WTC11 (cell line): ENCODE measurements at regions not wholly inside any gene's neighbourhood (a gene's known extent, or its start where the extent isn't known, plus 50 kb on each side); places are given as distances from the start of the nearest gene placed in this dataset.

Experiments used
- ATAC-seq: fragments of 200-7000 bp; cut with Tn5 transposase; 2 replicates; pipeline ENCODE4 v1.10.0; 2021; ENCODE audit warnings: mild to moderate bottlenecking, moderate library complexity
- CTCF ChIA-PET: fragments of 300-600 bp; sonication (Branson Sonifier 250); formaldehyde crosslinking; loops from one replicate; lab custom pipeline; 2021; ENCODE audit warnings: antibody characterized with exemption; lab: Charles Lee
- POLR2A ChIA-PET: fragments of 350-600 bp; sonication (Branson Sonifier 250); formaldehyde crosslinking; loops from one replicate; lab custom pipeline; 2021; ENCODE audit warnings: antibody characterized with exemption; lab: Charles Lee
- DNase-seq: peaks from one replicate; pipeline ENCODE4 v3.0.0; 2021; ENCODE audit warnings: low spot score
- H3K27ac Mint-ChIP-seq: 2 replicates; pipeline ENCODE4 v1.8.0; 2021; ENCODE audit warnings: mixed read lengths
- H3K27me3 Mint-ChIP-seq: 2 replicates; pipeline ENCODE4 v1.8.0; 2021; ENCODE audit warnings: low read depth, mild to moderate bottlenecking, moderate library complexity, mixed read lengths
- H3K36me3 Mint-ChIP-seq: 2 replicates; pipeline ENCODE4 v1.8.0; 2021; ENCODE audit warnings: mixed read lengths
- H3K4me1 Mint-ChIP-seq: 2 replicates; pipeline ENCODE4 v1.8.0; 2022; ENCODE audit warnings: mixed read lengths
- H3K4me3 Mint-ChIP-seq: 2 replicates; pipeline ENCODE4 v1.8.0; 2021; ENCODE audit warnings: mild to moderate bottlenecking, moderate library complexity, mixed read lengths
- H3K9me3 Mint-ChIP-seq: 2 replicates; pipeline ENCODE4 v1.8.0; 2021; ENCODE audit warnings: mixed read lengths
- EMX1 ChIP-seq: fragments of 250-450 bp; sonication (Bioruptor Pico); IDR thresholded peaks from 2 replicates; pipeline ENCODE4 v1.8.0; 2021; ENCODE audit warnings: mild to moderate bottlenecking
- ESRRA ChIP-seq: sonication (generic); formaldehyde crosslinking; IDR thresholded peaks from 2 replicates; pipeline ENCODE4 v1.8.1; 2022; ENCODE audit warnings: mild to moderate bottlenecking, missing genetic modification reagents, borderline replicate concordance
- ETV6 ChIP-seq: sonication (generic); formaldehyde crosslinking; IDR thresholded peaks from 2 replicates; pipeline ENCODE4 v1.8.1; 2022; ENCODE audit warnings: mild to moderate bottlenecking, missing genetic modification reagents
- GTF2I ChIP-seq: fragments of 250-450 bp; sonication (Bioruptor Pico); conservative IDR thresholded peaks from 2 replicates; pipeline ENCODE4 v1.4.0; 2021; ENCODE audit warnings: mild to moderate bottlenecking
- JUN ChIP-seq: sonication (generic); formaldehyde crosslinking; IDR thresholded peaks from 2 replicates; pipeline ENCODE4 v1.8.0; 2023; ENCODE audit warnings: mild to moderate bottlenecking, missing genetic modification reagents
- MYBL2 ChIP-seq: sonication (generic); formaldehyde crosslinking; IDR thresholded peaks from 2 replicates; pipeline ENCODE4 v1.8.1; 2023; ENCODE audit warnings: mild to moderate bottlenecking, moderate library complexity, missing genetic modification reagents
- NFE2L1 ChIP-seq: sonication (generic); formaldehyde crosslinking; IDR thresholded peaks from 2 replicates; pipeline ENCODE4 v1.8.1; 2023; ENCODE audit warnings: missing genetic modification reagents
- NR1H2 ChIP-seq: sonication (generic); formaldehyde crosslinking; IDR thresholded peaks from 2 replicates; pipeline ENCODE4 v1.9.0; 2021; ENCODE audit warnings: mild to moderate bottlenecking, moderate library complexity, missing genetic modification reagents
- NR3C1 ChIP-seq: sonication (generic); formaldehyde crosslinking; conservative IDR thresholded peaks from 2 replicates; pipeline ENCODE4 v1.8.1; 2023; ENCODE audit warnings: low read depth, mild to moderate bottlenecking, missing genetic modification reagents
- OVOL2 ChIP-seq: fragments of 250-450 bp; sonication (Bioruptor Pico); IDR thresholded peaks from 2 replicates; pipeline ENCODE4 v1.9.0; 2021; ENCODE audit warnings: mild to moderate bottlenecking, borderline replicate concordance
- PRRX2 ChIP-seq: fragments of 250-450 bp; sonication (Bioruptor Pico); IDR thresholded peaks from 2 replicates; pipeline ENCODE4 v1.8.0; 2021; ENCODE audit warnings: mild to moderate bottlenecking
- SP1 ChIP-seq: sonication (generic); formaldehyde crosslinking; conservative IDR thresholded peaks from 2 replicates; pipeline ENCODE4 v1.8.1; 2022; ENCODE audit warnings: missing genetic modification reagents
- TCF7 ChIP-seq: sonication (generic); formaldehyde crosslinking; IDR thresholded peaks from 2 replicates; pipeline ENCODE4 v1.8.0; 2022; ENCODE audit warnings: mild to moderate bottlenecking, low read depth, missing genetic modification reagents, moderate library complexity
- TP53 ChIP-seq: sonication (generic); formaldehyde crosslinking; IDR thresholded peaks from 2 replicates; pipeline ENCODE4 v1.8.1; 2023; ENCODE audit warnings: mild to moderate bottlenecking, missing genetic modification reagents
- TF ChIP-seq, protein P1 (sequence below): sonication (generic); formaldehyde crosslinking; IDR thresholded peaks from 2 replicates; pipeline ENCODE4 v1.8.1; 2022; ENCODE audit warnings: mild to moderate bottlenecking, moderate library complexity, missing genetic modification reagents
- TF ChIP-seq, protein P2 (sequence below): sonication (generic); formaldehyde crosslinking; IDR thresholded peaks from 2 replicates; pipeline ENCODE4 v1.8.0; 2023; ENCODE audit warnings: mild to moderate bottlenecking, missing genetic modification reagents
- TF ChIP-seq, protein P3 (sequence below): sonication (generic); formaldehyde crosslinking; IDR thresholded peaks from 2 replicates; pipeline ENCODE4 v1.8.1; 2023; ENCODE audit warnings: mild to moderate bottlenecking, missing genetic modification reagents, moderate library complexity
- TF ChIP-seq, protein P4 (sequence below): sonication (generic); formaldehyde crosslinking; IDR thresholded peaks from 2 replicates; pipeline ENCODE4 v1.8.0; 2023; ENCODE audit warnings: missing genetic modification reagents, mild to moderate bottlenecking, borderline replicate concordance
- TF ChIP-seq, protein P5 (sequence below): sonication (generic); formaldehyde crosslinking; IDR thresholded peaks from 2 replicates; pipeline ENCODE4 v1.8.1; 2022; ENCODE audit warnings: low read depth, mild to moderate bottlenecking, moderate library complexity, missing genetic modification reagents, borderline replicate concordance
- TF ChIP-seq, protein P6 (sequence below): sonication (generic); formaldehyde crosslinking; conservative IDR thresholded peaks from 2 replicates; pipeline ENCODE4 v1.8.1; 2022; ENCODE audit warnings: mild to moderate bottlenecking, missing genetic modification reagents
- TF ChIP-seq, protein P7 (sequence below): sonication (generic); formaldehyde crosslinking; IDR thresholded peaks from 2 replicates; pipeline ENCODE4 v1.8.1; 2023; ENCODE audit warnings: mild to moderate bottlenecking, missing genetic modification reagents, borderline replicate concordance

DNA sequence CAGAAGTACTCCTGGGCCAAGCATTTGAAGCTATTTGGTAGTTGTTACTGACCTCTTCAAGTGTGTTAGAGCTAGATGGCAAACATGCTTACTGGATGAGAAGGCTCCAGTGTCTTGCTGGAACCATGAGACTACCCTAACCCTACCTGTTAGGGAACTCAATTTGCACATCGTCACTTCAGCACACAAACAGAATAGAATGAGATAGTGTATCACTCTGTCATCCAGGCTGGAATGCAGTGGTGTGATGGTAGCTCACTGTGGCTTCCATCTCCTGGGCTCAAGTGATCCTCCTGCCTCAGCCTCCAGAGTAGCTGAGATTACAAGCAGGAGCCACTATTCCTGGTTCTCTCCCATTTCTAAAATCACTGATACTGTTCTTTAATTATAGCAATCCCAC lies 417.0 kb upstream of the ATXN7L3B start:
- no peaks in the 10 kb centered on the region for H3K27me3 Mint-ChIP-seq
- no peaks in the 10 kb centered on the region for H3K9me3 Mint-ChIP-seq
- TF ChIP-seq ETV6 (CRISPR knock-in tag), result no peak
- TF ChIP-seq, protein P1, sequence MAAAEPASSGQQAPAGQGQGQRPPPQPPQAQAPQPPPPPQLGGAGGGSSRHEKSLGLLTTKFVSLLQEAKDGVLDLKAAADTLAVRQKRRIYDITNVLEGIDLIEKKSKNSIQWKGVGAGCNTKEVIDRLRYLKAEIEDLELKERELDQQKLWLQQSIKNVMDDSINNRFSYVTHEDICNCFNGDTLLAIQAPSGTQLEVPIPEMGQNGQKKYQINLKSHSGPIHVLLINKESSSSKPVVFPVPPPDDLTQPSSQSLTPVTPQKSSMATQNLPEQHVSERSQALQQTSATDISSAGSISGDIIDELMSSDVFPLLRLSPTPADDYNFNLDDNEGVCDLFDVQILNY, result no peak
- TF ChIP-seq, protein P2, sequence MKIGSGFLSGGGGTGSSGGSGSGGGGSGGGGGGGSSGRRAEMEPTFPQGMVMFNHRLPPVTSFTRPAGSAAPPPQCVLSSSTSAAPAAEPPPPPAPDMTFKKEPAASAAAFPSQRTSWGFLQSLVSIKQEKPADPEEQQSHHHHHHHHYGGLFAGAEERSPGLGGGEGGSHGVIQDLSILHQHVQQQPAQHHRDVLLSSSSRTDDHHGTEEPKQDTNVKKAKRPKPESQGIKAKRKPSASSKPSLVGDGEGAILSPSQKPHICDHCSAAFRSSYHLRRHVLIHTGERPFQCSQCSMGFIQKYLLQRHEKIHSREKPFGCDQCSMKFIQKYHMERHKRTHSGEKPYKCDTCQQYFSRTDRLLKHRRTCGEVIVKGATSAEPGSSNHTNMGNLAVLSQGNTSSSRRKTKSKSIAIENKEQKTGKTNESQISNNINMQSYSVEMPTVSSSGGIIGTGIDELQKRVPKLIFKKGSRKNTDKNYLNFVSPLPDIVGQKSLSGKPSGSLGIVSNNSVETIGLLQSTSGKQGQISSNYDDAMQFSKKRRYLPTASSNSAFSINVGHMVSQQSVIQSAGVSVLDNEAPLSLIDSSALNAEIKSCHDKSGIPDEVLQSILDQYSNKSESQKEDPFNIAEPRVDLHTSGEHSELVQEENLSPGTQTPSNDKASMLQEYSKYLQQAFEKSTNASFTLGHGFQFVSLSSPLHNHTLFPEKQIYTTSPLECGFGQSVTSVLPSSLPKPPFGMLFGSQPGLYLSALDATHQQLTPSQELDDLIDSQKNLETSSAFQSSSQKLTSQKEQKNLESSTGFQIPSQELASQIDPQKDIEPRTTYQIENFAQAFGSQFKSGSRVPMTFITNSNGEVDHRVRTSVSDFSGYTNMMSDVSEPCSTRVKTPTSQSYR, result no peak
- TF ChIP-seq, protein P3, sequence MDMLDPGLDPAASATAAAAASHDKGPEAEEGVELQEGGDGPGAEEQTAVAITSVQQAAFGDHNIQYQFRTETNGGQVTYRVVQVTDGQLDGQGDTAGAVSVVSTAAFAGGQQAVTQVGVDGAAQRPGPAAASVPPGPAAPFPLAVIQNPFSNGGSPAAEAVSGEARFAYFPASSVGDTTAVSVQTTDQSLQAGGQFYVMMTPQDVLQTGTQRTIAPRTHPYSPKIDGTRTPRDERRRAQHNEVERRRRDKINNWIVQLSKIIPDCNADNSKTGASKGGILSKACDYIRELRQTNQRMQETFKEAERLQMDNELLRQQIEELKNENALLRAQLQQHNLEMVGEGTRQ (CRISPR knock-in tag), result no peak
- TF ChIP-seq NR1H2 (CRISPR knock-in tag), result no peak
- no peak for TF ChIP-seq JUN (CRISPR knock-in tag)
- no peak for TF ChIP-seq MYBL2 (CRISPR knock-in tag)
- no peak for TF ChIP-seq SP1 (CRISPR knock-in tag)
- no peak for TF ChIP-seq NFE2L1 (CRISPR knock-in tag)
- TF ChIP-seq TCF7 (CRISPR knock-in tag), result no peak
- TF ChIP-seq TP53, result no peak
- TF ChIP-seq, protein P4, sequence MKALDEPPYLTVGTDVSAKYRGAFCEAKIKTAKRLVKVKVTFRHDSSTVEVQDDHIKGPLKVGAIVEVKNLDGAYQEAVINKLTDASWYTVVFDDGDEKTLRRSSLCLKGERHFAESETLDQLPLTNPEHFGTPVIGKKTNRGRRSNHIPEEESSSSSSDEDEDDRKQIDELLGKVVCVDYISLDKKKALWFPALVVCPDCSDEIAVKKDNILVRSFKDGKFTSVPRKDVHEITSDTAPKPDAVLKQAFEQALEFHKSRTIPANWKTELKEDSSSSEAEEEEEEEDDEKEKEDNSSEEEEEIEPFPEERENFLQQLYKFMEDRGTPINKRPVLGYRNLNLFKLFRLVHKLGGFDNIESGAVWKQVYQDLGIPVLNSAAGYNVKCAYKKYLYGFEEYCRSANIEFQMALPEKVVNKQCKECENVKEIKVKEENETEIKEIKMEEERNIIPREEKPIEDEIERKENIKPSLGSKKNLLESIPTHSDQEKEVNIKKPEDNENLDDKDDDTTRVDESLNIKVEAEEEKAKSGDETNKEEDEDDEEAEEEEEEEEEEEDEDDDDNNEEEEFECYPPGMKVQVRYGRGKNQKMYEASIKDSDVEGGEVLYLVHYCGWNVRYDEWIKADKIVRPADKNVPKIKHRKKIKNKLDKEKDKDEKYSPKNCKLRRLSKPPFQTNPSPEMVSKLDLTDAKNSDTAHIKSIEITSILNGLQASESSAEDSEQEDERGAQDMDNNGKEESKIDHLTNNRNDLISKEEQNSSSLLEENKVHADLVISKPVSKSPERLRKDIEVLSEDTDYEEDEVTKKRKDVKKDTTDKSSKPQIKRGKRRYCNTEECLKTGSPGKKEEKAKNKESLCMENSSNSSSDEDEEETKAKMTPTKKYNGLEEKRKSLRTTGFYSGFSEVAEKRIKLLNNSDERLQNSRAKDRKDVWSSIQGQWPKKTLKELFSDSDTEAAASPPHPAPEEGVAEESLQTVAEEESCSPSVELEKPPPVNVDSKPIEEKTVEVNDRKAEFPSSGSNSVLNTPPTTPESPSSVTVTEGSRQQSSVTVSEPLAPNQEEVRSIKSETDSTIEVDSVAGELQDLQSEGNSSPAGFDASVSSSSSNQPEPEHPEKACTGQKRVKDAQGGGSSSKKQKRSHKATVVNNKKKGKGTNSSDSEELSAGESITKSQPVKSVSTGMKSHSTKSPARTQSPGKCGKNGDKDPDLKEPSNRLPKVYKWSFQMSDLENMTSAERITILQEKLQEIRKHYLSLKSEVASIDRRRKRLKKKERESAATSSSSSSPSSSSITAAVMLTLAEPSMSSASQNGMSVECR, result no peak
- TF ChIP-seq ESRRA, result no peak
- TF ChIP-seq, protein P5, sequence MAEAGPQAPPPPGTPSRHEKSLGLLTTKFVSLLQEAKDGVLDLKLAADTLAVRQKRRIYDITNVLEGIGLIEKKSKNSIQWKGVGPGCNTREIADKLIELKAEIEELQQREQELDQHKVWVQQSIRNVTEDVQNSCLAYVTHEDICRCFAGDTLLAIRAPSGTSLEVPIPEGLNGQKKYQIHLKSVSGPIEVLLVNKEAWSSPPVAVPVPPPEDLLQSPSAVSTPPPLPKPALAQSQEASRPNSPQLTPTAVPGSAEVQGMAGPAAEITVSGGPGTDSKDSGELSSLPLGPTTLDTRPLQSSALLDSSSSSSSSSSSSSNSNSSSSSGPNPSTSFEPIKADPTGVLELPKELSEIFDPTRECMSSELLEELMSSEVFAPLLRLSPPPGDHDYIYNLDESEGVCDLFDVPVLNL, result no peak
- no peak for TF ChIP-seq NR3C1 (CRISPR knock-in tag)
- TF ChIP-seq EMX1, result no peak
- TF ChIP-seq OVOL2 (CRISPR knock-in tag), result no peak
- ChIA-PET CTCF (interaction anchor here (1.2 kb wide), 1 partner anchor 9 kb away, joined by 3 read pairs; no protein-coding TSS in a partner anchor), POLR2A (no interaction called here)
- DNase-seq (no peak), ATAC-seq (no peak)
- H3K27ac Mint-ChIP-seq, result no peak overlapping the region
- no peaks in the 10 kb centered on the region for H3K36me3 Mint-ChIP-seq
- no peak overlapping the region for H3K4me3 Mint-ChIP-seq
- H3K4me1 Mint-ChIP-seq, result no peaks in the 10 kb centered on the region

DNA sequence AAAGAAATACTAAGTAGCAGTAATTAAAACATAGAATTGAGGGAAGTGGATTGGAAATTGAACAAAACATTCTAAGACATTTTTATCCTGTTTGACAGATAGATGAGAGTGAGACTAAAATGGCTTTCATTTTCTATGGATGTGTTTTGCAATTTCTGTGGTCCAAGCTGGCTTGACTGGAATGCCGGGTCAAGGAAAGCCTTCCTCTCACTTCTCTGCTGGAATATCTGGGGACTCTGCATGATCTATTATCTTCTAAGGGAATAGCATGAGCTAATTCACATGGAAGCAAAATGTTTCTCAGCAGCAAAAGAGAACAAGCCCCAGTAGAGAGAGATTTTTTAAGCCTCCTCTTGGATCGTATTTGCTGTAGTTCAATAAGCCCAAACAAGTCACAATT lies 407.9 kb upstream of the ATXN7L3B start:
- H3K27ac Mint-ChIP-seq, result peak overlapping the region; percentile 58; the same call in 1 of the 2 replicates
- H3K9me3 Mint-ChIP-seq, result no peaks in the 10 kb centered on the region; the same call in 1 of the 2 replicates
- POLR2A ChIA-PET, result no interaction called here
- H3K36me3 Mint-ChIP-seq, result no peaks in the 10 kb centered on the region
- no peak overlapping the region for H3K4me3 Mint-ChIP-seq
- no peaks in the 10 kb centered on the region for H3K4me1 Mint-ChIP-seq
- CTCF ChIA-PET, result no interaction called here
- TF ChIP-seq, protein P6, sequence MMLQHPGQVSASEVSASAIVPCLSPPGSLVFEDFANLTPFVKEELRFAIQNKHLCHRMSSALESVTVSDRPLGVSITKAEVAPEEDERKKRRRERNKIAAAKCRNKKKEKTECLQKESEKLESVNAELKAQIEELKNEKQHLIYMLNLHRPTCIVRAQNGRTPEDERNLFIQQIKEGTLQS (CRISPR knock-in tag), result no peak
- TF ChIP-seq NR1H2 (CRISPR knock-in tag) (no peak), PRRX2 (CRISPR knock-in tag) (no peak), GTF2I (CRISPR knock-in tag) (no peak)
- TF ChIP-seq, protein P7, sequence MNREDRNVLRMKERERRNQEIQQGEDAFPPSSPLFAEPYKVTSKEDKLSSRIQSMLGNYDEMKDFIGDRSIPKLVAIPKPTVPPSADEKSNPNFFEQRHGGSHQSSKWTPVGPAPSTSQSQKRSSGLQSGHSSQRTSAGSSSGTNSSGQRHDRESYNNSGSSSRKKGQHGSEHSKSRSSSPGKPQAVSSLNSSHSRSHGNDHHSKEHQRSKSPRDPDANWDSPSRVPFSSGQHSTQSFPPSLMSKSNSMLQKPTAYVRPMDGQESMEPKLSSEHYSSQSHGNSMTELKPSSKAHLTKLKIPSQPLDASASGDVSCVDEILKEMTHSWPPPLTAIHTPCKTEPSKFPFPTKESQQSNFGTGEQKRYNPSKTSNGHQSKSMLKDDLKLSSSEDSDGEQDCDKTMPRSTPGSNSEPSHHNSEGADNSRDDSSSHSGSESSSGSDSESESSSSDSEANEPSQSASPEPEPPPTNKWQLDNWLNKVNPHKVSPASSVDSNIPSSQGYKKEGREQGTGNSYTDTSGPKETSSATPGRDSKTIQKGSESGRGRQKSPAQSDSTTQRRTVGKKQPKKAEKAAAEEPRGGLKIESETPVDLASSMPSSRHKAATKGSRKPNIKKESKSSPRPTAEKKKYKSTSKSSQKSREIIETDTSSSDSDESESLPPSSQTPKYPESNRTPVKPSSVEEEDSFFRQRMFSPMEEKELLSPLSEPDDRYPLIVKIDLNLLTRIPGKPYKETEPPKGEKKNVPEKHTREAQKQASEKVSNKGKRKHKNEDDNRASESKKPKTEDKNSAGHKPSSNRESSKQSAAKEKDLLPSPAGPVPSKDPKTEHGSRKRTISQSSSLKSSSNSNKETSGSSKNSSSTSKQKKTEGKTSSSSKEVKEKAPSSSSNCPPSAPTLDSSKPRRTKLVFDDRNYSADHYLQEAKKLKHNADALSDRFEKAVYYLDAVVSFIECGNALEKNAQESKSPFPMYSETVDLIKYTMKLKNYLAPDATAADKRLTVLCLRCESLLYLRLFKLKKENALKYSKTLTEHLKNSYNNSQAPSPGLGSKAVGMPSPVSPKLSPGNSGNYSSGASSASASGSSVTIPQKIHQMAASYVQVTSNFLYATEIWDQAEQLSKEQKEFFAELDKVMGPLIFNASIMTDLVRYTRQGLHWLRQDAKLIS, result no peak
- no peak for ATAC-seq
- H3K27me3 Mint-ChIP-seq, result no peaks in the 10 kb centered on the region
- DNase-seq, result no peak
